B cell (primary cell): ENCODE measurements at regions not wholly inside any gene's neighbourhood (a gene's known extent, or its start where the extent isn't known, plus 50 kb on each side); places are given as distances from the start of the nearest gene placed in this dataset.

Experiments
- ATAC-seq: fragments of 200-7000 bp; cut with Tn5 transposase; one replicate; pipeline ENCODE4 v1.10.0; 2021; ENCODE audit warnings: low read depth, mild to moderate bottlenecking, moderate number of reproducible peaks, moderate library complexity
- CTCF ChIA-PET: fragments of 350-600 bp; sonication (Branson Sonifier 250); formaldehyde crosslinking; loops from one replicate; lab custom pipeline; 2021; ENCODE audit warnings: antibody characterized with exemption, inconsistent platforms; lab: Charles Lee
- POLR2A ChIA-PET: fragments of 350-600 bp; sonication (Branson Sonifier 250); formaldehyde crosslinking; loops from one replicate; lab custom pipeline; 2021; ENCODE audit warnings: antibody characterized with exemption; lab: Charles Lee
- DNase-seq: peaks from one replicate; pipeline ENCODE4 v3.0.0; 2013
- H2AFZ ChIP-seq: 2 replicates; pipeline ENCODE4 v1.6.1; 2012; ENCODE audit warnings: mild to moderate bottlenecking, low read depth, low read length; ENCODE audit not compliant: insufficient read depth, poor library complexity, severe bottlenecking
- H3K27ac ChIP-seq, 2 donors: 1 replicate in 1 of 2; 2 replicates in 1 of 2; pipeline ENCODE4 v1.5.1; 2012 to 2013; ENCODE audit warnings: low read length in 2 of 2, mild to moderate bottlenecking in 2 of 2, moderate library complexity in 1 of 2
- H3K27me3 ChIP-seq, 4 experiments: fragments of 200-600 bp in 1 of 4; sonication (generic) in 1 of 4; replicated peaks in 1 of 4; 1 replicate in 2 of 4; 2 replicates in 2 of 4; pipeline versions ENCODE4 v1.6.1 to v1.7.0; 2013 to 2016; ENCODE audit warnings: low read length in 3 of 4, mild to moderate bottlenecking in 2 of 4, mixed read lengths in 1 of 4, moderate library complexity in 1 of 4; ENCODE audit not compliant: insufficient read depth in 4 of 4, control insufficient read depth in 3 of 4; ENCODE audit errors: control extremely low read depth in 1 of 4
- H3K36me3 ChIP-seq, 2 experiments: replicated peaks in 1 of 2; 1 replicate in 1 of 2; 2 replicates in 1 of 2; pipeline versions ENCODE4 v1.6.1 to v1.7.1; 2013; ENCODE audit warnings: low read length in 1 of 2; ENCODE audit not compliant: insufficient read depth in 2 of 2, control insufficient read depth in 1 of 2; ENCODE audit errors: control extremely low read depth in 1 of 2, extremely low read depth in 1 of 2
- H3K4me1 ChIP-seq, 2 donors: fragments of 200-600 bp in 1 of 2; sonication (generic) in 1 of 2; 1 replicate in 1 of 2; 2 replicates in 1 of 2; pipeline versions ENCODE4 v1.5.1 to v1.6.1; 2013 to 2017; ENCODE audit warnings: low read length in 2 of 2; ENCODE audit not compliant: control insufficient read depth in 2 of 2, insufficient read depth in 2 of 2
- H3K4me2 ChIP-seq: replicated peaks from 2 replicates; pipeline ENCODE3; 2012; ENCODE audit warnings: mild to moderate bottlenecking, low read depth, low read length; ENCODE audit not compliant: poor library complexity, severe bottlenecking
- H3K4me3 ChIP-seq, 5 experiments: fragments of 200-600 bp in 1 of 5; sonication (generic) in 1 of 5; 1 replicate in 3 of 5; 2 replicates in 2 of 5; pipeline versions ENCODE4 v1.5.1 to v1.7.0; 2011 to 2016; ENCODE audit warnings: low read length in 4 of 5, mild to moderate bottlenecking in 4 of 5, low read depth in 2 of 5, control low read depth in 1 of 5, moderate library complexity in 1 of 5; ENCODE audit not compliant: insufficient read depth in 1 of 5; ENCODE audit errors: control extremely low read depth in 1 of 5, extremely low read depth in 1 of 5
- H3K79me2 ChIP-seq: fragments of 200-600 bp; sonication (generic); one replicate; pipeline ENCODE4 v1.6.0; 2016; ENCODE audit warnings: low read length; ENCODE audit not compliant: control insufficient read depth, insufficient read depth
- H3K9ac ChIP-seq: fragments of 200-600 bp; sonication (generic); 2 replicates; pipeline ENCODE4 v1.6.1; 2017; ENCODE audit warnings: mild to moderate bottlenecking, low read length, moderate library complexity
- H3K9me3 ChIP-seq, 3 donors: one replicate each; pipeline versions ENCODE4 v1.6.1 to v1.7.1; 2013; ENCODE audit warnings: low read length in 2 of 3; ENCODE audit not compliant: control insufficient read depth in 2 of 3, insufficient read depth in 1 of 3; ENCODE audit errors: control extremely low read depth in 1 of 3
- H4K20me1 ChIP-seq: 2 replicates; pipeline ENCODE4 v1.6.0; 2012; ENCODE audit warnings: mild to moderate bottlenecking, low read length; ENCODE audit not compliant: insufficient read depth, control insufficient read depth, poor library complexity, severe bottlenecking
- H3K27ac Mint-ChIP-seq: one replicate; pipeline ENCODE4 v1.8.0; 2021; ENCODE audit warnings: mixed read lengths
- H3K27me3 Mint-ChIP-seq: one replicate; pipeline ENCODE4 v1.8.0; 2021; ENCODE audit warnings: mixed read lengths
- H3K4me1 Mint-ChIP-seq: one replicate; pipeline ENCODE4 v1.8.0; 2021; ENCODE audit warnings: mixed read lengths
- H3K4me3 Mint-ChIP-seq: one replicate; pipeline ENCODE4 v1.8.0; 2021; ENCODE audit warnings: mixed read lengths
- H3K9me3 Mint-ChIP-seq: one replicate; pipeline ENCODE4 v1.8.0; 2022; ENCODE audit warnings: mixed read lengths; ENCODE audit not compliant: insufficient read depth
- CTCF ChIP-seq: fragments of 200-600 bp; IDR thresholded peaks from one replicate; pipeline ENCODE4 v1.8.0; 2022; ENCODE audit warnings: antibody characterized with exemption, mild to moderate bottlenecking
- EZH2 ChIP-seq: IDR thresholded peaks from 2 replicates; pipeline ENCODE4 v1.6.1; 2012; ENCODE audit warnings: borderline replicate concordance, low read depth, mild to moderate bottlenecking, moderate library complexity, low read length; ENCODE audit not compliant: insufficient read depth, poor library complexity, severe bottlenecking
- WGBS: methylation state at CpG from one replicate; pipeline ENCODE4 v1.1.5; 2013; ENCODE audit warnings: missing lambda C conversion rate; ENCODE audit not compliant: insufficient coverage; 5-methylcytosine and 5-hydroxymethylcytosine counted together
- intact Hi-C: fragments of 100-400 bp; cut with micrococcal nuclease; formaldehyde crosslinking; loops from one replicate; pipeline ENCODE4 v1.10.0; 2022

DNA sequence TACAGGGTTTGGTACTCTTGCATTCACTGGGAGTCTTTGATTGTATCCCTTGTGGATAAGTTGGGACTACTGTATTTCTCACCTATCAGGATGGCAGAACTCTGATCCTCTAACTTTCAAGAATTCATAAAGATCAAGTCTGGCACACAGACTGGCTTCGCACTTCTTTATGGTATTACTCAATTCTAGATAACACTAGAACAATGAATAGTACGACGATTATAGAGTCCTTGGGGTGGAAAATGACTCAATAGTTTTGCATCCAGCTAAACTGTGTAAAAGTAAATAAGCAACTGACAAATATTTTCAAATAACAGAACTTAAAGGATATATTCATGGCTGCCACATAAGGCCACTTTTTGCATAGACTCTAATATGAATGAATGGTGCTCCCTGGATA lies 103.4 kb upstream of the MEX3C start:
- ATAC-seq (no peak), DNase-seq (no peak)
- Histone ChIP-seq H3K9me3 (peaks cover 0 to 4% (median 0%) of the 10 kb centered on the region in 3 donors), H3K36me3 (no peaks in the 10 kb centered on the region), H3K4me1 (no peaks in the 10 kb centered on the region), H3K4me2 (no peak overlapping the region), H3K27ac (no peak overlapping the region), H3K9ac (no peak overlapping the region), H2AFZ (no peak overlapping the region), H3K79me2 (no peaks in the 10 kb centered on the region), H3K4me3 (no peak overlapping the region), H3K27me3 (peaks cover 0 to 3% (median 1%) of the 10 kb centered on the region in 4 experiments), H4K20me1 (no peaks in the 10 kb centered on the region)
- no peaks in the 10 kb centered on the region for H3K9me3 Mint-ChIP-seq
- no CpG with 5 or more reads among the region's 3 CpGs for WGBS
- ChIA-PET CTCF (no interaction called here), POLR2A (no interaction called here)
- peaks cover 11% of the 10 kb centered on the region for H3K27me3 Mint-ChIP-seq
- no peak overlapping the region for H3K27ac Mint-ChIP-seq
- H3K4me1 Mint-ChIP-seq: no peaks in the 10 kb centered on the region
- TF ChIP-seq EZH2 (no peak), CTCF (no peak)
- intact Hi-C loops: no loop called here
- no peak overlapping the region for H3K4me3 Mint-ChIP-seq

DNA sequence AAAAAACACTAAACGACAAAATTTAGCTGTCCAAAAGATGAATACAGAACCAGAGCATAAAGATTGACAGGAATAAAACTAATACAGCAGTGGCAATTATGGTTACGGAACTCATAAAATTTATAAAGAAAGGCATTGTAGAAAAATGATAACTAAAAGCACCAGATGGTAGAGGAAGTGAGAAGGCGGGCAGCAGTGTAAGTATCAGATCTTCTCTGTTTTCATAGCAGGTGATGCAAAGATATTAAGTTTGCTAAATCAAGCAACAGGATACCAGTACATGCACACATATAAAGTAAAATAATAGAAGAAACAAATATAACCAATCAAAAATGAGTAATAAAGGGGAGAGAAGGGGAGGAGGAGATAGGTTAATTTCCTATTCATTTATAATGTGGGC lies 103.9 kb upstream of the MEX3C start:
- Histone ChIP-seq H2AFZ (no peak overlapping the region), H3K9ac (no peak overlapping the region), H3K27me3 (peaks cover 0 to 3% (median 1%) of the 10 kb centered on the region in 4 experiments), H3K9me3 (peaks cover 0 to 4% (median 0%) of the 10 kb centered on the region in 3 donors), H3K4me3 (no peak overlapping the region), H3K27ac (no peak overlapping the region), H4K20me1 (no peaks in the 10 kb centered on the region), H3K36me3 (no peaks in the 10 kb centered on the region), H3K4me2 (no peak overlapping the region), H3K4me1 (no peaks in the 10 kb centered on the region), H3K79me2 (no peaks in the 10 kb centered on the region)
- ATAC-seq (no peak), DNase-seq (no peak)
- Mint-ChIP-seq H3K4me1 (no peaks in the 10 kb centered on the region), H3K9me3 (no peaks in the 10 kb centered on the region), H3K27ac (no peak overlapping the region), H3K4me3 (no peak overlapping the region), H3K27me3 (peaks cover 15% of the 10 kb centered on the region)
- POLR2A ChIA-PET: no interaction called here
- CTCF ChIA-PET: no interaction called here
- TF ChIP-seq EZH2 (no peak), CTCF (no peak)
- intact Hi-C loops: no loop called here
- 83% methylated on average over 1 of the region's 3 CpGs for WGBS
